ENCODE measurements at regions not wholly inside any gene's neighbourhood (a gene's known extent, or its start where the extent isn't known, plus 50 kb on each side); places are given as distances from the start of the nearest gene placed in this dataset.

- TF ChIP-seq POLR2AphosphoS5 (IDR thresholded peaks at IDR 0.05; ENCODE audit: insufficient read depth in 1 of 2, low read depth in 1 of 2) (no peak), CTCF (IDR thresholded peaks at IDR 0.05) (no peak), POLR2A (IDR thresholded peaks at IDR 0.05) (no peak)
Measured at GRCh38 chr2:64792995-64793639, 139.4 kb upstream of the SERTAD2 start.
